Endothelial cell of umbilical vein (primary cell): ENCODE measurements at regions not wholly inside any gene's neighbourhood (a gene's known extent, or its start where the extent isn't known, plus 50 kb on each side); places are given as distances from the start of the nearest gene placed in this dataset.

Experiments
- BruUV-seq: library from RNA; stranded (reverse); fragments of 400-500 nt; replicated peaks from 2 replicates; lab custom pipeline; 2021; lab: Mats Ljungman, UMichigan
- CTCF ChIA-PET: fragments of 300-600, 350-600 bp; sonication (Branson Sonifier 250); formaldehyde crosslinking; loops from one replicate; lab custom pipeline; 2021; ENCODE audit warnings: antibody characterized with exemption, inconsistent platforms; lab: Charles Lee
- POLR2A ChIA-PET: fragments of 300-600, 350-600 bp; sonication (Branson Sonifier 250); formaldehyde crosslinking; loops from one replicate; lab custom pipeline; 2021; ENCODE audit warnings: antibody characterized with exemption, inconsistent platforms; lab: Charles Lee
- DNase-seq: peaks from one replicate; pipeline ENCODE4 v3.0.0-alpha.2; 2011; ENCODE audit warnings: low read depth, low spot score
- FAIRE-seq: peaks from 2 replicates; lab custom pipeline; 2011; peaks lifted over from hg19 to GRCh38; lab: Jason Lieb, UNC
- H2AFZ ChIP-seq: 2 replicates; pipeline ENCODE4 v1.6.0; 2012; ENCODE audit warnings: low read depth, low read length, control low read depth, inconsistent platforms
- H3K27ac ChIP-seq: 2 replicates; pipeline ENCODE4 v1.5.1; 2011; ENCODE audit warnings: low read depth, mild to moderate bottlenecking, control low read depth, low read length, moderate library complexity; ENCODE audit not compliant: insufficient read depth
- H3K27me3 ChIP-seq, 2 experiments: 2 replicates each; pipeline versions ENCODE4 v1.6.0 to v1.6.1; 2011; ENCODE audit warnings: low read length in 2 of 2, mixed read lengths in 1 of 2; ENCODE audit not compliant: control insufficient read depth in 2 of 2, insufficient read depth in 2 of 2
- H3K36me3 ChIP-seq, 2 experiments: 2 replicates in 1 of 2; 3 replicates in 1 of 2; pipeline ENCODE4 v1.5.1; 2011; ENCODE audit warnings: low read length in 2 of 2, mild to moderate bottlenecking in 1 of 2, moderate library complexity in 1 of 2; ENCODE audit not compliant: control insufficient read depth in 2 of 2, insufficient read depth in 2 of 2; ENCODE audit errors: extremely low read depth in 1 of 2
- H3K4me1 ChIP-seq: 3 replicates; pipeline ENCODE4 v1.5.1; 2011; ENCODE audit warnings: mild to moderate bottlenecking, low read length; ENCODE audit not compliant: control insufficient read depth, insufficient read depth; ENCODE audit errors: extremely low read depth
- H3K4me2 ChIP-seq: 2 replicates; pipeline ENCODE4 v1.6.1; 2011; ENCODE audit warnings: low read length, control low read depth, mixed read lengths; ENCODE audit not compliant: insufficient read depth
- H3K4me3 ChIP-seq, 3 experiments: fragments of 200-600 bp in 1 of 3; sonication (generic), shearing (Covaris generic) in 1 of 3; replicated peaks in 1 of 3; 2 replicates each; pipeline ENCODE4 v1.5.1; 2011 to 2016; ENCODE audit warnings: control low read depth in 3 of 3, low read length in 3 of 3, mild to moderate bottlenecking in 2 of 3, inconsistent platforms in 1 of 3, low read depth in 1 of 3, moderate library complexity in 1 of 3; ENCODE audit not compliant: insufficient read depth in 1 of 3
- H3K79me2 ChIP-seq: 2 replicates; pipeline ENCODE4 v1.6.0; 2012; ENCODE audit warnings: low read length, inconsistent platforms; ENCODE audit not compliant: control insufficient read depth, insufficient read depth
- H3K9ac ChIP-seq: replicated peaks from 2 replicates; pipeline ENCODE3; 2011; ENCODE audit warnings: low read length, control low read depth; ENCODE audit not compliant: insufficient read depth; ENCODE audit errors: extremely low read depth
- H3K9me1 ChIP-seq: replicated peaks from 3 replicates; pipeline ENCODE4 v1.6.0; 2011; ENCODE audit warnings: mild to moderate bottlenecking, low read length; ENCODE audit not compliant: control insufficient read depth, insufficient read depth; ENCODE audit errors: extremely low read depth
- H3K9me3 ChIP-seq: replicated peaks from 2 replicates; pipeline ENCODE4 v1.5.1; 2012; ENCODE audit warnings: low read length, inconsistent platforms; ENCODE audit not compliant: control insufficient read depth, insufficient read depth
- H4K20me1 ChIP-seq: replicated peaks from 2 replicates; pipeline ENCODE3; 2011; ENCODE audit warnings: mild to moderate bottlenecking, low read length; ENCODE audit not compliant: control insufficient read depth, insufficient read depth; ENCODE audit errors: extremely low read depth
- CTCF ChIP-seq, 2 donors: IDR thresholded peaks; 1 replicate in 1 of 2; 2 replicates in 1 of 2; pipeline ENCODE4 v1.5.1; 2011; ENCODE audit warnings: low read length in 2 of 2, mild to moderate bottlenecking in 2 of 2, moderate library complexity in 2 of 2, control low read depth in 1 of 2, inconsistent platforms in 1 of 2, low read depth in 1 of 2; ENCODE audit not compliant: insufficient read depth in 1 of 2; ENCODE audit errors: extremely low read depth in 1 of 2
- EZH2 ChIP-seq: IDR thresholded peaks from 2 replicates; pipeline ENCODE4 v1.6.1; 2012; ENCODE audit warnings: borderline replicate concordance, low read depth, mild to moderate bottlenecking, moderate library complexity, low read length, inconsistent platforms; ENCODE audit not compliant: severe bottlenecking
- FOS ChIP-seq: IDR thresholded peaks from 2 replicates; pipeline ENCODE4 v1.6.1; 2011; ENCODE audit warnings: mild to moderate bottlenecking, low read length, moderate library complexity, borderline replicate concordance; ENCODE audit not compliant: insufficient read depth
- GATA2 ChIP-seq: IDR thresholded peaks from 2 replicates; pipeline ENCODE4 v1.7.0; 2011; ENCODE audit warnings: low read depth, mild to moderate bottlenecking, moderate library complexity, mixed read lengths, low read length; ENCODE audit not compliant: insufficient read length, insufficient read depth
- JUN ChIP-seq: IDR thresholded peaks from 2 replicates; pipeline ENCODE4 v1.6.1; 2011; ENCODE audit warnings: borderline replicate concordance, low read depth; ENCODE audit not compliant: insufficient read length, insufficient read depth
- MAX ChIP-seq: IDR thresholded peaks from 2 replicates; pipeline ENCODE4 v1.6.1; 2011; ENCODE audit not compliant: insufficient read depth, insufficient read length
- MYC ChIP-seq: IDR thresholded peaks from one replicate; pipeline ENCODE4 v1.6.1; 2011; ENCODE audit warnings: mild to moderate bottlenecking, low read depth, low read length
- POLR2A ChIP-seq: IDR thresholded peaks from 2 replicates; pipeline ENCODE4 v1.6.1; 2012; ENCODE audit warnings: low read depth, mild to moderate bottlenecking, control low read depth, low read length
- POLR2AphosphoS5 ChIP-seq: IDR thresholded peaks from 2 replicates; pipeline ENCODE4 v1.6.1; 2012; ENCODE audit warnings: low read depth, mild to moderate bottlenecking, control low read depth, low read length, moderate library complexity; ENCODE audit not compliant: insufficient read depth
- dilution Hi-C: fragments of 300-500 bp; cut with MboI; formaldehyde crosslinking; loops from one replicate; pipeline ENCODE4 v1.15.0; 2019; ENCODE audit warnings: low sequenced_read_pairs; ENCODE audit not compliant: extremely low pct_ligation_motif_present
- intact Hi-C: fragments of 100-400 bp; cut with micrococcal nuclease; formaldehyde crosslinking; loops from one replicate; pipeline ENCODE4 v1.10.0; 2022

- TF ChIP-seq JUN (no peak), EZH2 (no peak), POLR2A (no peak), MAX (no peak), CTCF (IDR thresholded peaks at IDR 0.05; ENCODE audit: extremely low read depth in 1 of 2, insufficient read depth in 1 of 2, low read depth in 1 of 2, low read length in 2 of 2) (no peak), MYC (no peak), GATA2 (no peak), POLR2AphosphoS5 (no peak), FOS (no peak)
- POLR2A ChIA-PET, result no interaction called here
- no peak for FAIRE-seq
These were observed 145.6 kb upstream of the RFLNA start for GRCh38 chr12:124149287-124149686.

More at GRCh38 chr12:124149287-124149686, 145.6 kb upstream of the RFLNA start:
- no peaks in the 10 kb centered on the region for H4K20me1 ChIP-seq
- no peak overlapping the region for H3K9ac ChIP-seq
- dilution Hi-C loops, result no loop called here
- intact Hi-C loops, result no loop called here
- H3K36me3 ChIP-seq, result no peaks in the 10 kb centered on the region
- no peaks in the 10 kb centered on the region for H3K9me1 ChIP-seq
- H3K79me2 ChIP-seq, result no peaks in the 10 kb centered on the region
- H2AFZ ChIP-seq, result no peak overlapping the region
- no peak for DNase-seq
- H3K27me3 ChIP-seq, result no peaks in the 10 kb centered on the region
- H3K4me1 ChIP-seq, result no peaks in the 10 kb centered on the region
- no TSS peak for BruUV-seq
- H3K27ac ChIP-seq, result no peak overlapping the region
- no peak overlapping the region for H3K4me3 ChIP-seq
- CTCF ChIA-PET, result no interaction called here
- H3K4me2 ChIP-seq, result no peak overlapping the region
- H3K9me3 ChIP-seq, result no peaks in the 10 kb centered on the region
